HUES6 (cell line): ENCODE measurements at regions not wholly inside any gene's neighbourhood (a gene's known extent, or its start where the extent isn't known, plus 50 kb on each side); places are given as distances from the start of the nearest gene placed in this dataset.

Source experiments
- H3K27ac ChIP-seq: 2 replicates; pipeline ENCODE4 v1.7.0; 2013; ENCODE audit warnings: low read depth, mild to moderate bottlenecking, low read length, inconsistent platforms
- H3K27me3 ChIP-seq: 2 replicates; pipeline ENCODE4 v1.6.1; 2013; ENCODE audit warnings: low read length; ENCODE audit not compliant: control insufficient read depth, insufficient read depth
- H3K36me3 ChIP-seq: 2 replicates; pipeline ENCODE4 v1.6.1; 2013; ENCODE audit warnings: low read length; ENCODE audit not compliant: control insufficient read depth, insufficient read depth
- H3K4me1 ChIP-seq: 2 replicates; pipeline ENCODE4 v1.6.1; 2013; ENCODE audit warnings: low read length; ENCODE audit not compliant: control insufficient read depth, insufficient read depth
- H3K4me3 ChIP-seq: 2 replicates; pipeline ENCODE4 v1.5.1; 2013; ENCODE audit warnings: low read depth, low read length
- H3K9ac ChIP-seq: one replicate; pipeline ENCODE4 v1.6.1; 2013; ENCODE audit warnings: mild to moderate bottlenecking, low read length
- H3K9me3 ChIP-seq: 2 replicates; pipeline ENCODE4 v1.6.1; 2013; ENCODE audit warnings: low read depth, low read length; ENCODE audit not compliant: control insufficient read depth, insufficient read depth

DNA sequence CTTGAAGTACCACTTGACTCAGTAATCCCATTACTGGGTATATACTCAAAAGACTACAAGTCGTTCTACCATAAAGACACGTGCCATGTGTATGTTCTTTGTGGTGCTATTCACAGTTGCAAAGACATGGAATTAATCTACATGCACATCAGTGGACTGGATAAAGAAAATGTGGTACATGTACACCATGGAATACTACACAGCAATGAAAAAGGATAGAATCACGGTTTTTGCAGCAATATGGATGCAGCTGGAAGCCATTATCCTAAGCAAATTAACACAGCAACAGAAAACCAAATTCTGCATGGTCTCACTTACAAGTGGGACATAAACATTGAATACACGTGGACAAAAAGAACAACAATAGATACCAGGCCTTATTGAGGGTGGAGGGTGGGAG lies 583.4 kb upstream of the CELF2 start:
- no peak overlapping the region for H3K9ac ChIP-seq

DNA sequence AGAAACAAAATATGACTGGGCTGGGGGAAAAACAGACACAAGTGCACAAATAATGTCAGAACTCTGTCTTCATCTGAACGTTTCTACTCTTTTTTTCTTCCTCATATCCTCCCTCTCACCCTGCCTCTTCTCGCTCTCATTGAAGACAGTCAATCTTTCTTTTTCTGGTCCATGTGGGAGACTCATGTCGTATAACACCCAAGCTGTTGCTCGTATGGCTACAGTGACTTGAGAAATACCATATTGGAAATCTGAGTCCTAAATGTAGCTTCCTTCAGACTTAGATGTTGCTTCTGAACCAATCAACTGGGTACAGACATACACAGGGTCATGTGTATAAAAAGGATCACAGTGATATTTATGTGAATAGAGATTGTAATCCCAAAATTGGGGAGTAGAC lies 579.8 kb upstream of the CELF2 start:
- Histone ChIP-seq H3K27ac (no peak overlapping the region), H3K9ac (no peak overlapping the region), H3K4me1 (no peaks in the 10 kb centered on the region), H3K9me3 (no peaks in the 10 kb centered on the region; the same call in 1 of the 2 replicates), H3K36me3 (no peaks in the 10 kb centered on the region), H3K27me3 (no peaks in the 10 kb centered on the region), H3K4me3 (no peak overlapping the region)

More for the DNA sequence above, 583.4 kb upstream of the CELF2 start:
- H3K9me3 ChIP-seq = no peaks in the 10 kb centered on the region; the same call in 1 of the 2 replicates
- H3K36me3 ChIP-seq = no peaks in the 10 kb centered on the region
- no peaks in the 10 kb centered on the region for H3K27me3 ChIP-seq
- H3K27ac ChIP-seq = no peak overlapping the region
- H3K4me1 ChIP-seq = no peaks in the 10 kb centered on the region
- H3K4me3 ChIP-seq = no peak overlapping the region

DNA sequence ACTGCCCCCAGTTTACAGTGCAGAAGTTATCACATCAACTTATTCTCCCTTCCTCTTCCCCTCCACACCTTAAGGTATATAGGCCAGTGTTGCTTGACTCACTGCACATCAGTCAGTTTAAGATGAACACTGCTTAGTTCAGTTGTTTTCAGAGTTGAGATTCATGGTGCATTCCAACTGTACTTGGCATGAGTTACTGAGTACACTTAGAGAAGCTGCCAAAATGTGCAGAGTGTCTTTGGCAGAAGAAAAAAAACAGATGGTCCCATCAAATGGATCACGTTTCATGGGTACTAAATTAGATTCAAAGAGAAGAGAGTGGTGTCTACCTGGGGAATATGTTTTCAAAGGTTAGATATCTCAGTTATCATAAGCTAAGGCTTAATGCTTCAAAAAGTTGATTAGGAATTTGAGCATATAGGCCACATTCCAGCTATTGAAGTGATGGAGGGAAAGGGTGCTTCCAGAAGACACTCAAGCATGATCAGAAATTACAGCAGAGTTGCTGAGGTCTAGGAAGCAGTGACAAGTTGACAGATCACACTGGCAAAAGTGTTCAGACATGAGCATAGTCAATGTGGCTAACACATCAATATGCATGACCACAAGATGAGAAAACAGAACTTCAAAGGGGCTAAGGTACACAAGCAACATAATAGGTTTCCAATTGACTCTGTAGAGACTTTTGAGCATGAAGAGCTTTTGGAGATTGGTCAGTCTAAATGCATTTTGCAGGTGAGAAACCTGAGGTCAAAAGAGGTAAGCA lies 579.2 kb upstream of the CELF2 start:
- Histone ChIP-seq H3K4me3 (no peak overlapping the region), H3K36me3 (no peaks in the 10 kb centered on the region)

DNA sequence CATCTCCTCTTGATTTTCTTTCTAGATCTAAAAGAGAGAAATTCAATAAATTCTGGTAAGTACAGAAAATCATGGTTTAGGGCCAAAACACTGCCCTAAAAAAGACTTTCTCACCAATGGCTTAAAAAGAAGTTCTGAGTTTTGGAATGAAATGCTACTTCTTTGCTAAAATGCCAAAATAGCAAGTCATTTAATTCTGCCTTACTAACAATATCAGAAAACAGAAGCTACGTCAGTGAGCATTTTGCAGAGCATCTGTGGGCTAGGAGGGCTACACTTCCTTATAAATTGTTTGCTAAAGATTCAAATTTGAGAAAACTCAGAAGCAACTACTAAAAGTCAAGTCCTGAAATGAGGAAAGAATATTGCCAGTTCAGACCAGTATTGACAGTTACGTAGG lies 560.8 kb upstream of the CELF2 start:
- no peaks in the 10 kb centered on the region for H3K9me3 ChIP-seq
- no peak overlapping the region for H3K4me3 ChIP-seq

More for the DNA sequence above, 579.2 kb upstream of the CELF2 start:
- no peak overlapping the region for H3K27ac ChIP-seq
- H3K9me3 ChIP-seq = no peaks in the 10 kb centered on the region; the same call in 1 of the 2 replicates
- H3K4me1 ChIP-seq = no peaks in the 10 kb centered on the region
- no peaks in the 10 kb centered on the region for H3K27me3 ChIP-seq
- no peak overlapping the region for H3K9ac ChIP-seq

DNA sequence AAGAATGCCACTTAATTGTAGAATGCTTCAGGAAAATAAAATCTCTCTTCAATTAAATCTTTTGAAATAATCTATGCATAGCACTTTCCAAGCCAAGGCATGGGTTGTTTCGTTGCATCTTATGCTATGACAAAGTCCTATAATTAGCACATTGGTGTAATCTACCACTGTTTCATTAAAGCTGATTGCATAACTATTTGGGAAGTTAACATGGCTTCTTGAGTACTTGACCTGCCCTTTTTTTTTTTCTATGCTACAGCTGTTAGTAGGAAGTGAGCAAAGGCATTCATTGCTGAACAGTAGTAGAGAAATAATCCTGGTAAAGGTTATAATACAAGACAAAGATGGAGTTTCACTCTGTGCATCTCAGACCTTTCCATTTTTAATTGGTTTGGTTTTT lies 557.2 kb upstream of the CELF2 start:
- Histone ChIP-seq H3K4me3 (no peak overlapping the region), H3K9me3 (no peaks in the 10 kb centered on the region), H3K27me3 (no peaks in the 10 kb centered on the region), H3K36me3 (no peaks in the 10 kb centered on the region), H3K27ac (no peak overlapping the region), H3K4me1 (peaks cover 3% of the 10 kb centered on the region; the same call in 1 of the 2 replicates), H3K9ac (no peak overlapping the region)

More for the DNA sequence above, 560.8 kb upstream of the CELF2 start:
- no peaks in the 10 kb centered on the region for H3K36me3 ChIP-seq
- no peaks in the 10 kb centered on the region for H3K27me3 ChIP-seq
- no peak overlapping the region for H3K9ac ChIP-seq
- no peaks in the 10 kb centered on the region for H3K4me1 ChIP-seq
- H3K27ac ChIP-seq = no peak overlapping the region

DNA sequence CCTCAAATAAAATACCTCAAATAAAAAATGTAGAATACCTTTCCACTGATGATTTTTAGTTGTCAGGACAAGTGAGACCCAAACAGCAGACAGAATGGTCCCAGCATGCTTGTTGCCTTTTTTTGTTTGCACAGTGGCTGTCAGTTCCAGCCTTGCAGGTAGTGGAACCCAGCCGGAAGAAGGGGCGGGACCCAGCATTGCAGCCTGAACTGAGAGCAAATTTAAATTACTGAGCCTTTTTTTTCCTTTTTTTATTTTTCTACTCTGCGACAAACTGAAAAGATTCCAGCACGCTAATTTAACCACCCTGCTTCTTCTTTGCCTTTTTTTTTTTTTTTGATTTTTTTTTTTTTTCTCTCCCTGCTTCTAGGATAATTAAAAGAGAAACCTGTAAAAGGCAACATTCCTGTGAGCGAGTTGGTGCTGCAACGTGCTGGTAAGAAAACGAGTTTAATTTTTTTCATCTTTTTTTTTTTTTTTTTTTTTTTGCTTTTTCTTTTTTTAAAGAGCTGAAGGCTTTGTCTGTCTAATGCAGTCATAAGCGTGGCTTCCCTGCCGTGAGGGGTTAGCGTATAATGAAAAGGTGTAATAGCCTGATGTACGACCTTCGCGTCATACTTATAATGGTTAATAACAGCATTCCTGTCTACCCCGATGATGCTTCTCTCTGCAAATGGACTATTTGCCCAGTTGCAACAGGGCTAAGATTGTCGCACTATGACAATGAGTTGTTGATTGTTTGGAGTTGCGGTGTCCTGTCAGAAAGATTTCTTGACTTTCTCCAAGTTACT lies 555.3 kb upstream of the CELF2 start:
- Histone ChIP-seq H3K4me3 (no peak overlapping the region), H3K9ac (no peak overlapping the region), H3K27ac (no peak overlapping the region), H3K9me3 (no peaks in the 10 kb centered on the region), H3K36me3 (no peaks in the 10 kb centered on the region), H3K4me1 (peaks cover 3% of the 10 kb centered on the region; the same call in 1 of the 2 replicates), H3K27me3 (no peaks in the 10 kb centered on the region)

DNA sequence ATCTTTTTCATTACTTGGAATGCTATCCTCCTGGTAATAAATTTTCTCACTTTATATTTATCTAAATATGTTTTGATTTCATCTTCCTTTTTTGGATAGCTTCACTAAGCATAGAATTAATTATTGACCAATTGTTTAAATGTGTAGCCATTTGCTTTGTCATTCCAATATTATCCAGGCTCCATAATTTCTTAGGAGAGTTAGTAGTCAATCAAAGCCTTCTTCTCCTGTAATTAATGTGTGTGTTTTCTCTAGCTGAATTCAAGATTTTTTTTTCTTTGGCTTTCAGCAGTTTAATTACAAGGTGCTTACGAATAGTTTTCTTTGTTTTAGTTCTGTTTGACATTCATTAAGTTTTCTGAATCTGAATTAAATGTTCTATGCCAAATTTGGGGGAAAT lies 545.9 kb upstream of the CELF2 start:
- no peaks in the 10 kb centered on the region for H3K27me3 ChIP-seq
- no peak overlapping the region for H3K4me3 ChIP-seq
- peaks cover 17% of the 10 kb centered on the region for H3K9me3 ChIP-seq
- H3K36me3 ChIP-seq = no peaks in the 10 kb centered on the region
- H3K27ac ChIP-seq = no peak overlapping the region
- H3K4me1 ChIP-seq = peaks cover 14% of the 10 kb centered on the region
- H3K9ac ChIP-seq = no peak overlapping the region

DNA sequence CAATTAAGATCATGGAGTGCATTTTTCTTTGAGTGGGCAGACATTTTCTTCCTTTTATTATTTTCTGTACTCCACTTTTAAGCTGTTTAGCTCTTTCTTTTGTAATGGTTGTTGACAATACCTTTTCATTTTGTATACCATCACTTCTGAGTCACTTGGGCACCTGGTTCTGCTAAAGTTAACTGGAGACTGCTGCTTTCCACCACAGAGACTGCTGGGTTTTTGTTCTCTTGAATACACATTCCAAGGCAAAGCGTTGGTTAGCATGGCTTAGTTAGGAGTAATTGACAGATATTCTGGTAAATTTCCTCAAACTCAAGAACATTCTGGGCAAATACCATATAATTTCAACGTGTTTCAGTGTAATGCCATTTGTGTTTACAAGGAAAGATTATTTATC lies 541.9 kb upstream of the CELF2 start:
- Histone ChIP-seq H3K27me3 (no peaks in the 10 kb centered on the region), H3K9me3 (peaks cover 17% of the 10 kb centered on the region), H3K36me3 (no peaks in the 10 kb centered on the region), H3K9ac (no peak overlapping the region), H3K4me3 (no peak overlapping the region), H3K27ac (peak overlapping the region; percentile 14; the same call in 1 of the 2 replicates), H3K4me1 (peaks cover 14% of the 10 kb centered on the region)

DNA sequence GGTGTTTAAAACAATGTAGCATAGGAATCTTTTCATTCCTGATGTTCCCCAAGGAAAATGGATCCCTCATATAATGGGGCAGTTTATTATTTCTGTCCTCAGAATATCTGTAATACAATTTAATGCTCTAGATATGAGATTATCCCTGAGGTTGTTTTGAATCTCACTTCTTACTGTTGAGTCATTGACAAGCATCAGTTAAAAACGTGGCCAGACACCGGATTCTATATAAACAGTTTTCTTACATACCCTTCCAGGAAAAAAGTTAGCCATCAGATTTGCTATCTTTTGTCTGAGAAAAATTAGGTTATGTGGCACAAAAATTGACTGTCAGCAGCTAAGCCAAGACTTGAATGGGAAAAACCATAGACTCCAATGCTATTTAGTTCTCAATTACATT lies 539.8 kb upstream of the CELF2 start:
- no peaks in the 10 kb centered on the region for H3K27me3 ChIP-seq
- H3K36me3 ChIP-seq = no peaks in the 10 kb centered on the region
- H3K9ac ChIP-seq = no peak overlapping the region
- no peak overlapping the region for H3K4me3 ChIP-seq
- H3K27ac ChIP-seq = no peak overlapping the region
- H3K9me3 ChIP-seq = peaks cover 7% of the 10 kb centered on the region
- H3K4me1 ChIP-seq = peaks cover 14% of the 10 kb centered on the region

DNA sequence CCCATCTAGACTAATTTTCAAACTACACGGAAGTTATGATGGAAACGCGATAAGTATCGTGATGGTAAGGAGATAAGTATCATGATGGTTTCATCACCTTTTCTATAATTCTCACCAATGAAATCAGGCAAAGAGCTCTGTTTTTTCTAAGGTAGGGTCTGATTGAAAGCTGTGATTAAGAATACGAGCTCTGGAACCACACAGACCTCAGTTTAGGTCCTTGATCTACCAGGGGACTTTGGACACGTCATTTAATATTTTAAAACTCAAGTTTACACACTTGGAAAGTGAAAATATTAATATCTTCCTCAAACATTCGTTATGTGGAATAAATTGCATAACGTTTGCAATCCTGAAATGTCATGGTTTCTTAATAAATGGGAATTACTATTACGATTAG lies 538.2 kb upstream of the CELF2 start:
- H3K4me1 ChIP-seq = peaks cover 14% of the 10 kb centered on the region
- no peaks in the 10 kb centered on the region for H3K9me3 ChIP-seq
- no peak overlapping the region for H3K9ac ChIP-seq
- H3K4me3 ChIP-seq = no peak overlapping the region
- no peak overlapping the region for H3K27ac ChIP-seq
- no peaks in the 10 kb centered on the region for H3K36me3 ChIP-seq
- no peaks in the 10 kb centered on the region for H3K27me3 ChIP-seq

DNA sequence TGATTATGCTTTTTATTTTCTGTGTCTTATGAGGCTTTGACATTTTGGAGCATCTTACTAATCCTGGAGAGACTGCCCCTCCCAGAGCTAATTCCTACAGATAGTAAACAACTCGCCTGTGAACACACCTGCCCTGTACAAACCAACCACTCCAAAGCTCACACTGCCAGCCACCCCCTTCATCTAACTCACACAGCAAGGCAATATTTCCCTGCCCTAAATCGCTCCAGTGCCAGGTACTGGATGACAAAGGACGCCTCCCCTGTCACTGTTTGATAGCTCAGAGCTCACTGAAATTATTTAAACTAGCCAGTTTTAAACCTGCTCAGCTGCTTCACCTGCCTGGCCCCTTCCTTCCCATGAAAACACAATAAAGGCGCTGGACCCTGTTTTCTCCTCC lies 535.1 kb upstream of the CELF2 start:
- no peaks in the 10 kb centered on the region for H3K36me3 ChIP-seq
- H3K4me1 ChIP-seq = no peaks in the 10 kb centered on the region
- no peaks in the 10 kb centered on the region for H3K9me3 ChIP-seq
- H3K27ac ChIP-seq = no peak overlapping the region
- H3K27me3 ChIP-seq = no peaks in the 10 kb centered on the region
- H3K9ac ChIP-seq = no peak overlapping the region
- H3K4me3 ChIP-seq = no peak overlapping the region
